Pancreas (tissue), 10 donors: ENCODE measurements at regions not wholly inside any gene's neighbourhood (a gene's known extent, or its start where the extent isn't known, plus 50 kb on each side); places are given as distances from the start of the nearest gene placed in this dataset.

Source experiments
- ATAC-seq, 4 donors: fragments of 200-7000 bp; cut with Tn5 transposase; one replicate each; pipeline versions ENCODE4 v1.8.0 to v1.9.1; 2020; ENCODE audit warnings: mild to moderate bottlenecking in 4 of 4, moderate library complexity in 4 of 4
- DNase-seq, 6 donors: peaks; one replicate each; pipeline ENCODE4 v3.0.0-alpha.2; 2020
- FAIRE-seq: peaks from 2 replicates; lab custom pipeline; 2012; peaks lifted over from hg19 to GRCh38; lab: Jason Lieb, UNC
- H3K27ac ChIP-seq, 4 donors: fragments of 200-600 bp; sonication (generic); 1 replicate in 3 of 4; 2 replicates in 1 of 4; pipeline versions ENCODE4 v1.5.0 to v1.8.0; 2020
- H3K27me3 ChIP-seq, 4 donors: fragments of 200-600 bp; one replicate each; pipeline ENCODE4 v1.8.0; 2021
- H3K36me3 ChIP-seq, 3 donors: fragments of 200-600 bp; sonication (generic) in 1 of 3; one replicate each; pipeline versions ENCODE4 v1.5.0 to v1.8.0; 2020 to 2021
- H3K4me1 ChIP-seq, 3 donors: fragments of 200-600 bp; one replicate each; pipeline ENCODE4 v1.8.0; 2021
- H3K4me3 ChIP-seq, 4 donors: fragments of 200-600 bp; sonication (generic) in 2 of 4; one replicate each; pipeline versions ENCODE4 v1.5.0 to v1.8.0; 2020 to 2021
- H3K9me3 ChIP-seq, 4 donors: fragments of 200-600 bp; one replicate each; pipeline ENCODE4 v1.8.0; 2021
- WGBS, 2 donors: extraction: QIAGEN DNeasy Blood & Tissue Kit; methylation state at CpG; one replicate each; pipeline ENCODE4 v1.1.7; 2013; 5-methylcytosine and 5-hydroxymethylcytosine counted together
- intact Hi-C, 3 donors: fragments of 100-400 bp; cut with DNase I; formaldehyde crosslinking; loops; one replicate each; pipeline versions ENCODE4 v1.11.1 to v1.14.2; 2022
- TF ChIP-seq, protein P1 (sequence below), 4 donors: fragments of 200-600 bp; sonication (generic) in 3 of 4; IDR thresholded peaks; one replicate each; pipeline versions ENCODE4 v1.5.0 to v1.8.0; 2021; ENCODE audit warnings: antibody characterized with exemption in 4 of 4
- donor health status: healthy with polysubstance abuse.
- donor health status: DM: no; HTN: no; CAD: no; lungs with moderate emphysema.
- donor health status: DM: no; HTN: no; CAD: no.
- donor health status: control.
- donor health status: control.
- donor health status: Bipolar disorder and iron deficiency.
- donor health status: DM: yes; HTN: yes; CAD: no.
- donor health status: DM: no; HTN: no; CAD: no.
- donor health status: DM: no; HTN: no; CAD: no.
- donor health status: DM: yes; HTN: yes; CAD: no.

GRCh38 chr3:194000712-194001111 lies 135.2 kb upstream of the HES1 start:
- 72 to 94% methylated on average over 4 of the region's 4 CpGs for WGBS, 2 donors
- Histone ChIP-seq H3K4me1 (peaks cover 19 to 22% (median 22%) of the 10 kb centered on the region in 3 donors), H3K4me3 (no peak overlapping the region), H3K27me3 (no peaks in the 10 kb centered on the region), H3K27ac (no peak overlapping the region), H3K36me3 (no peaks in the 10 kb centered on the region), H3K9me3 (no peaks in the 10 kb centered on the region)
- FAIRE-seq (no peak), DNase-seq (no peak), ATAC-seq (no peak)
- intact Hi-C loops, result loop anchor here in 1 of 3 donors (10.0 kb wide), 1 partner anchor 134 kb away; the partner anchor contains the start of gene HES1
- TF ChIP-seq, protein P1, sequence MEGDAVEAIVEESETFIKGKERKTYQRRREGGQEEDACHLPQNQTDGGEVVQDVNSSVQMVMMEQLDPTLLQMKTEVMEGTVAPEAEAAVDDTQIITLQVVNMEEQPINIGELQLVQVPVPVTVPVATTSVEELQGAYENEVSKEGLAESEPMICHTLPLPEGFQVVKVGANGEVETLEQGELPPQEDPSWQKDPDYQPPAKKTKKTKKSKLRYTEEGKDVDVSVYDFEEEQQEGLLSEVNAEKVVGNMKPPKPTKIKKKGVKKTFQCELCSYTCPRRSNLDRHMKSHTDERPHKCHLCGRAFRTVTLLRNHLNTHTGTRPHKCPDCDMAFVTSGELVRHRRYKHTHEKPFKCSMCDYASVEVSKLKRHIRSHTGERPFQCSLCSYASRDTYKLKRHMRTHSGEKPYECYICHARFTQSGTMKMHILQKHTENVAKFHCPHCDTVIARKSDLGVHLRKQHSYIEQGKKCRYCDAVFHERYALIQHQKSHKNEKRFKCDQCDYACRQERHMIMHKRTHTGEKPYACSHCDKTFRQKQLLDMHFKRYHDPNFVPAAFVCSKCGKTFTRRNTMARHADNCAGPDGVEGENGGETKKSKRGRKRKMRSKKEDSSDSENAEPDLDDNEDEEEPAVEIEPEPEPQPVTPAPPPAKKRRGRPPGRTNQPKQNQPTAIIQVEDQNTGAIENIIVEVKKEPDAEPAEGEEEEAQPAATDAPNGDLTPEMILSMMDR (IDR thresholded peaks at IDR 0.05), result no peak

GRCh38 chr3:194001728-194002459 lies 134.1 kb upstream of the HES1 start:
- Histone ChIP-seq H3K27ac (peak overlapping the region in 1 of 4 donors; percentile 72), H3K27me3 (no peaks in the 10 kb centered on the region), H3K4me3 (no peak overlapping the region), H3K4me1 (peaks cover 19 to 25% (median 22%) of the 10 kb centered on the region in 3 donors), H3K36me3 (no peaks in the 10 kb centered on the region), H3K9me3 (no peaks in the 10 kb centered on the region)
- FAIRE-seq (no peak), DNase-seq (no peak), ATAC-seq (no peak)
- TF ChIP-seq, protein P1 (IDR thresholded peaks at IDR 0.05), result no peak
- WGBS, 2 donors, result 91 to 92% methylated on average over 20 of the region's 20 CpGs
- intact Hi-C loops, result loop anchor here in 1 of 3 donors (10.0 kb wide), 1 partner anchor 133 kb away; the partner anchor contains the start of gene HES1

- peaks cover 19 to 25% (median 22%) of the 10 kb centered on the region in 3 donors for H3K4me1 ChIP-seq
- H3K27me3 ChIP-seq, result no peaks in the 10 kb centered on the region
- H3K4me3 ChIP-seq, result peak overlapping the region in 3 of 4 donors; percentile 6 to 42 (median 30)
- H3K36me3 ChIP-seq, result no peaks in the 10 kb centered on the region
- TF ChIP-seq, protein P1 (IDR thresholded peaks at IDR 0.05), result no peak
- peak overlapping the region; percentile 66 to 86 (median 70) for H3K27ac ChIP-seq
- 6 to 7% methylated on average over 57 to 58 of the region's 58 CpGs for WGBS, 2 donors
- no peaks in the 10 kb centered on the region for H3K9me3 ChIP-seq
- FAIRE-seq, result no peak
- DNase-seq, result peak; percentile 82 to 88 (median 85)
- intact Hi-C loops, result loop anchor here in 1 of 3 donors (10.0 kb wide), 1 partner anchor 131 kb away; the partner anchor contains the start of gene HES1
- ATAC-seq, result peak; percentile 85 to 91 (median 87)
Measured at GRCh38 chr3:194003114-194004057, 132.6 kb upstream of the HES1 start.

GRCh38 chr3:194005930-194006501 lies 129.9 kb upstream of the HES1 start:
- H3K36me3 ChIP-seq, result no peaks in the 10 kb centered on the region
- no peak overlapping the region for H3K27ac ChIP-seq
- H3K4me3 ChIP-seq, result no peak overlapping the region
- H3K27me3 ChIP-seq, result no peaks in the 10 kb centered on the region
- no peaks in the 10 kb centered on the region for H3K9me3 ChIP-seq
- DNase-seq (no peak), FAIRE-seq (no peak), ATAC-seq (no peak)
- H3K4me1 ChIP-seq, result peaks cover 19 to 25% (median 22%) of the 10 kb centered on the region in 3 donors
- TF ChIP-seq, protein P1 (IDR thresholded peaks at IDR 0.05), result no peak
- WGBS, 2 donors, result 68 to 73% methylated on average over 4 of the region's 4 CpGs
- intact Hi-C loops, result loop anchor here in 1 of 3 donors (10.0 kb wide), 1 partner anchor 129 kb away; the partner anchor contains the start of gene HES1
